Trophoblast cell (in vitro differentiated cells and primary cell): ENCODE measurements at regions not wholly inside any gene's neighbourhood (a gene's known extent, or its start where the extent isn't known, plus 50 kb on each side); places are given as distances from the start of the nearest gene placed in this dataset.

ENCODE experiments used
- DNase-seq, 2 donors: peaks; one replicate each; pipeline ENCODE4 v3.0.0-alpha.2; 2016
- H2AFZ ChIP-seq: 2 replicates; pipeline ENCODE4 v1.6.1; 2013; ENCODE audit warnings: low read length, moderate library complexity, mild to moderate bottlenecking; ENCODE audit not compliant: insufficient read depth, poor library complexity
- H2AK5ac ChIP-seq: 2 replicates; pipeline ENCODE4 v1.6.1; 2013; ENCODE audit warnings: mild to moderate bottlenecking, low read length
- H2BK120ac ChIP-seq: 2 replicates; pipeline ENCODE4 v1.6.1; 2013; ENCODE audit warnings: low read length, mild to moderate bottlenecking, moderate library complexity; ENCODE audit not compliant: insufficient read depth, poor library complexity
- H2BK12ac ChIP-seq: 2 replicates; pipeline ENCODE4 v1.6.1; 2013; ENCODE audit warnings: mild to moderate bottlenecking, low read length, moderate library complexity
- H2BK5ac ChIP-seq: 2 replicates; pipeline ENCODE4 v1.6.1; 2013; ENCODE audit warnings: low read length, low read depth, moderate library complexity, mild to moderate bottlenecking; ENCODE audit not compliant: poor library complexity
- H3K14ac ChIP-seq: 2 replicates; pipeline ENCODE4 v1.6.1; 2013; ENCODE audit warnings: mild to moderate bottlenecking, low read length
- H3K18ac ChIP-seq: 2 replicates; pipeline ENCODE4 v1.6.1; 2013; ENCODE audit warnings: mild to moderate bottlenecking, low read length
- H3K23ac ChIP-seq: 2 replicates; pipeline ENCODE4 v1.6.1; 2013; ENCODE audit warnings: low read length
- H3K27ac ChIP-seq: 2 replicates; pipeline ENCODE4 v1.5.1; 2013; ENCODE audit warnings: low read depth, mild to moderate bottlenecking, inconsistent platforms, low read length, moderate library complexity
- H3K27me3 ChIP-seq: 2 replicates; pipeline ENCODE4 v1.6.1; 2013; ENCODE audit warnings: inconsistent platforms, mild to moderate bottlenecking, low read length, moderate library complexity; ENCODE audit not compliant: insufficient read depth
- H3K36me3 ChIP-seq, 2 experiments: 1 replicate in 1 of 2; 2 replicates in 1 of 2; pipeline ENCODE4 v1.6.1; 2013; ENCODE audit warnings: low read length in 2 of 2, mild to moderate bottlenecking in 2 of 2, moderate library complexity in 1 of 2; ENCODE audit not compliant: insufficient read depth in 2 of 2, control insufficient read depth in 1 of 2
- H3K4ac ChIP-seq: 2 replicates; pipeline ENCODE4 v1.6.1; 2013; ENCODE audit warnings: low read depth, mild to moderate bottlenecking, low read length, moderate library complexity
- H3K4me1 ChIP-seq, 2 experiments: 1 replicate in 1 of 2; 2 replicates in 1 of 2; pipeline ENCODE4 v1.6.1; 2013; ENCODE audit warnings: low read length in 2 of 2, mild to moderate bottlenecking in 2 of 2, moderate library complexity in 1 of 2; ENCODE audit not compliant: insufficient read depth in 2 of 2, control insufficient read depth in 1 of 2
- H3K4me2 ChIP-seq: 2 replicates; pipeline ENCODE4 v1.6.1; 2013; ENCODE audit warnings: inconsistent platforms, mild to moderate bottlenecking, low read length, moderate library complexity
- H3K4me3 ChIP-seq: 2 replicates; pipeline ENCODE4 v1.5.1; 2013; ENCODE audit warnings: mild to moderate bottlenecking, low read depth, low read length, inconsistent platforms
- H3K79me1 ChIP-seq: one replicate; pipeline ENCODE4 v1.6.1; 2013; ENCODE audit warnings: low read length
- H3K79me2 ChIP-seq: 2 replicates; pipeline ENCODE4 v1.6.1; 2013; ENCODE audit warnings: low read length, mild to moderate bottlenecking; ENCODE audit not compliant: control insufficient read depth, insufficient read depth, poor library complexity
- H3K9ac ChIP-seq: 2 replicates; pipeline ENCODE4 v1.6.1; 2013; ENCODE audit warnings: mild to moderate bottlenecking, low read length
- H3K9me3 ChIP-seq: 2 replicates; pipeline ENCODE4 v1.6.1; 2013; ENCODE audit warnings: low read depth, mild to moderate bottlenecking, control low read depth, inconsistent platforms, low read length; ENCODE audit not compliant: insufficient read depth
- H4K12ac ChIP-seq: 2 replicates; pipeline ENCODE4 v1.6.1; 2013; ENCODE audit warnings: low read depth, mild to moderate bottlenecking, low read length, moderate library complexity
- H4K8ac ChIP-seq: 2 replicates; pipeline ENCODE4 v1.6.1; 2013; ENCODE audit warnings: low read depth, mild to moderate bottlenecking, low read length, moderate library complexity
- H4K91ac ChIP-seq: one replicate; pipeline ENCODE4 v1.6.1; 2013; ENCODE audit warnings: low read depth, mild to moderate bottlenecking, low read length, moderate library complexity
- WGBS: extraction: QIAGEN DNeasy Blood & Tissue Kit; methylation state at CpG from one replicate; pipeline ENCODE4 v1.1.7; 2013; ENCODE audit warnings: missing lambda C conversion rate; ENCODE audit not compliant: insufficient read length, insufficient coverage; ENCODE audit errors: extremely low coverage; 5-methylcytosine and 5-hydroxymethylcytosine counted together

DNA sequence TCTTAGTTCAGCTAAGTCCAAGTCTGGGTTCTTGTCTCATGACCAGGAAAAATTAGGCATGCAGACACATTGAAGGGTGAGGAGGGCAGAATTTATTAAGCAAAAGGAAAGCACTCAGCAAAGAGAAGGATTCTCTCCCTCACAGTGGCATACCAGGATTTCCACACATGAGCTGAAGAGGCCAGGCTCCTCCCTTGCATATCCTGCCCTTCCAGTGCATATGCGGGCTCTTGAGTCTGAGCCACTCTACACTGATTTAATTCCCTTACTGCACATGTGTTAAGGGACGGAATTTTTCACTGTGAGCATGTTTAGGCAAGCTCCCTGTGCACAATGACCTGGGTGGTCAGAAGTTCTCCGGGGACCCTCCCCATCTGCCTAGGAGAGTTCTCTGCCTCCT lies 652.7 kb upstream of the POM121L12 start:
- Histone ChIP-seq H2BK5ac (no peak overlapping the region), H4K12ac (no peak overlapping the region), H2BK120ac (no peak overlapping the region), H2AK5ac (no peak overlapping the region), H3K4me3 (no peak overlapping the region), H2AFZ (no peak overlapping the region), H3K4ac (no peak overlapping the region), H3K18ac (no peak overlapping the region), H3K14ac (no peak overlapping the region), H3K27ac (no peak overlapping the region), H3K79me2 (no peaks in the 10 kb centered on the region), H4K91ac (no peak overlapping the region), H3K36me3 (no peaks in the 10 kb centered on the region), H3K23ac (no peak overlapping the region), H4K8ac (no peak overlapping the region), H3K9me3 (peaks cover 2% of the 10 kb centered on the region), H3K27me3 (no peaks in the 10 kb centered on the region), H3K79me1 (no peaks in the 10 kb centered on the region), H2BK12ac (no peak overlapping the region), H3K4me2 (no peak overlapping the region), H3K4me1 (no peaks in the 10 kb centered on the region), H3K9ac (no peak overlapping the region)
- DNase-seq = peak in 1 of 2 donors; percentile 17
- no CpG with 5 or more reads among the region's 3 CpGs for WGBS

DNA sequence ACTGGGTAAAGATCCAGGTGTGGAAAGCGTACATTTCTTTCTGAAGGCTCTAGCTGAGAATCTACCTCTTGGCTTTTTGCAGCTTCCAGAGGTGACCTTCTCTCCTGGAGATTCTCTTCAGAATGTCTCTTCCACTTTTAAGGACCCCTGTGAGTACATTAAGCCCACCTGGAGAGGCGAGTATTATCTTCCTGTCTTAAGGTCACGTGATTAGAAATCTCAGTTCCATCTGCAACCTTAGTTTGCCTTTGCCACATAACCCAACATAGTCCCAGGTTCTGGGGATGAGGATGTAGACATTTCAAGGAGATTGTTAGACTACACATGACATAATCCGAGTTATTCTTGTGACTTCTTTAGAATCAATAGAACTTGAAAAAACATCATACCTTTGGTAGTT lies 665.5 kb upstream of the POM121L12 start:
- Histone ChIP-seq H3K36me3 (no peaks in the 10 kb centered on the region), H3K4me2 (no peak overlapping the region), H3K4me1 (no peaks in the 10 kb centered on the region), H3K4me3 (no peak overlapping the region), H4K12ac (no peak overlapping the region), H3K18ac (no peak overlapping the region), H2BK5ac (no peak overlapping the region), H4K91ac (no peak overlapping the region), H3K79me1 (no peaks in the 10 kb centered on the region), H2AFZ (no peak overlapping the region), H3K14ac (no peak overlapping the region), H2AK5ac (no peak overlapping the region), H2BK120ac (no peak overlapping the region), H2BK12ac (no peak overlapping the region), H3K27me3 (no peaks in the 10 kb centered on the region), H3K4ac (no peak overlapping the region), H3K79me2 (no peaks in the 10 kb centered on the region), H3K9me3 (no peaks in the 10 kb centered on the region), H4K8ac (no peak overlapping the region), H3K23ac (no peak overlapping the region), H3K9ac (no peak overlapping the region), H3K27ac (no peak overlapping the region)
- DNase-seq = no peak
- no CpG with 5 or more reads among the region's 4 CpGs for WGBS

- H2AK5ac ChIP-seq = no peak overlapping the region
- H4K91ac ChIP-seq = no peak overlapping the region
- no peak overlapping the region for H3K4me2 ChIP-seq
- H4K12ac ChIP-seq = no peak overlapping the region
- H3K79me1 ChIP-seq = no peaks in the 10 kb centered on the region
- H3K9me3 ChIP-seq = no peaks in the 10 kb centered on the region
- no peaks in the 10 kb centered on the region for H3K79me2 ChIP-seq
- no peak overlapping the region for H3K18ac ChIP-seq
- DNase-seq = no peak
- no peak overlapping the region for H3K4ac ChIP-seq
- no peak overlapping the region for H3K14ac ChIP-seq
- no peak overlapping the region for H2BK5ac ChIP-seq
- H2BK120ac ChIP-seq = no peak overlapping the region
- no peaks in the 10 kb centered on the region for H3K27me3 ChIP-seq
- H3K23ac ChIP-seq = no peak overlapping the region
- no peaks in the 10 kb centered on the region for H3K36me3 ChIP-seq
- H3K4me1 ChIP-seq = no peaks in the 10 kb centered on the region
- no peak overlapping the region for H2BK12ac ChIP-seq
- no peak overlapping the region for H3K27ac ChIP-seq
- H4K8ac ChIP-seq = no peak overlapping the region
- H2AFZ ChIP-seq = no peak overlapping the region
- no peak overlapping the region for H3K4me3 ChIP-seq
- H3K9ac ChIP-seq = no peak overlapping the region
These were observed 670.1 kb upstream of the POM121L12 start for GRCh38 chr7:52365349-52365748.

DNA sequence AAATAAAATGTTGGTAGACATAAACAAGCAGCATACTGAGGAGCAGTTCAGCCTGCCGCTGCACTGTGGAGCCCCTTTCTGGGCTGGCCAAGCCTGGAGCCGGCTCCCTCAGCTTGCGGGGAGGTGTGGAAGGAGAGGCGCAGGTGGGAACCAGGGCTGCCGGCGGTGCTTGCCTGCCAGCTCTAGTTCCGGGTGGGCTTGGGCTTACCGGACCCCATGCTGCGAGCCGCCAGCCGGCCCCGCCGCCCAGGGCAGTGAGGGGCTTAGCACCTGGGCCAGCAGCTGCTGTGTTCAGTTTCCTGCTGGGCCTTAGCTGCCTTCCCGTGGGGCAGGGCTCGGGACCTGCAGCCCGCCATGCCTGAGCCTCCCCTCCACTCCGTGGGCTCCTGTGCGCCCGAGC lies 672.9 kb upstream of the POM121L12 start:
- H3K36me3 ChIP-seq = no peaks in the 10 kb centered on the region
- H4K8ac ChIP-seq = no peak overlapping the region
- H2BK5ac ChIP-seq = no peak overlapping the region
- H3K4ac ChIP-seq = no peak overlapping the region
- H3K9me3 ChIP-seq = no peaks in the 10 kb centered on the region
- no peak overlapping the region for H4K12ac ChIP-seq
- no peak overlapping the region for H3K14ac ChIP-seq
- H2AK5ac ChIP-seq = no peak overlapping the region
- H2BK12ac ChIP-seq = no peak overlapping the region
- H4K91ac ChIP-seq = no peak overlapping the region
- H3K27ac ChIP-seq = no peak overlapping the region
- H3K79me1 ChIP-seq = no peaks in the 10 kb centered on the region
- H2BK120ac ChIP-seq = no peak overlapping the region
- no peak overlapping the region for H3K4me3 ChIP-seq
- H3K79me2 ChIP-seq = no peaks in the 10 kb centered on the region
- H3K23ac ChIP-seq = no peak overlapping the region
- H2AFZ ChIP-seq = no peak overlapping the region
- DNase-seq = no peak
- H3K4me1 ChIP-seq = no peaks in the 10 kb centered on the region
- H3K4me2 ChIP-seq = no peak overlapping the region
- H3K27me3 ChIP-seq = no peaks in the 10 kb centered on the region
- H3K9ac ChIP-seq = no peak overlapping the region
- no peak overlapping the region for H3K18ac ChIP-seq
- WGBS = no CpG with 5 or more reads among the region's 19 CpGs

GRCh38 chr7:52360541-52360940 lies 674.9 kb upstream of the POM121L12 start:
- DNase-seq = no peak
- H2AFZ ChIP-seq = no peak overlapping the region
- no peaks in the 10 kb centered on the region for H3K4me1 ChIP-seq
- H2AK5ac ChIP-seq = no peak overlapping the region
- no peaks in the 10 kb centered on the region for H3K36me3 ChIP-seq
- H3K27ac ChIP-seq = no peak overlapping the region
- no peak overlapping the region for H3K18ac ChIP-seq
- H3K4ac ChIP-seq = no peak overlapping the region
- no peak overlapping the region for H3K9ac ChIP-seq
- H2BK120ac ChIP-seq = no peak overlapping the region
- no peak overlapping the region for H3K4me3 ChIP-seq
- H4K91ac ChIP-seq = no peak overlapping the region
- no peaks in the 10 kb centered on the region for H3K79me1 ChIP-seq
- no peaks in the 10 kb centered on the region for H3K27me3 ChIP-seq
- no peaks in the 10 kb centered on the region for H3K79me2 ChIP-seq
- no peak overlapping the region for H3K23ac ChIP-seq
- WGBS = no CpG with 5 or more reads among the region's 3 CpGs
- no peak overlapping the region for H4K8ac ChIP-seq
- H4K12ac ChIP-seq = no peak overlapping the region
- no peak overlapping the region for H3K4me2 ChIP-seq
- no peak overlapping the region for H3K14ac ChIP-seq
- no peak overlapping the region for H2BK12ac ChIP-seq
- H3K9me3 ChIP-seq = no peaks in the 10 kb centered on the region
- no peak overlapping the region for H2BK5ac ChIP-seq
